T47D (cell line): ENCODE measurements at regions not wholly inside any gene's neighbourhood (a gene's known extent, or its start where the extent isn't known, plus 50 kb on each side); places are given as distances from the start of the nearest gene placed in this dataset.
A peak's percentile ranks its signal among the peaks of the same experiment; 100 is the strongest.
"Not testable (repeated sequence)": the region's sequence is repeated elsewhere in the genome, so short reads cannot be mapped to it uniquely, and the experiment has no call there.

Experiments used
- DNase-seq, 2 experiments: peaks; one replicate each; pipeline versions ENCODE4 v3.0.0 to v3.0.0-alpha.2; 2011 to 2012; ENCODE audit warnings: low read depth in 1 of 2, low spot score in 1 of 2
- JUND ChIP-seq: IDR thresholded peaks from 2 replicates; pipeline ENCODE4 v1.6.1; 2012; ENCODE audit warnings: low read depth
- in situ Hi-C: cut with HindIII; loops from 2 replicates; pipeline ENCODE4 v1.10.0; 2016; ENCODE audit warnings: low sequenced_read_pairs, low pct_unique_long_range_greater_than_20kb

DNA sequence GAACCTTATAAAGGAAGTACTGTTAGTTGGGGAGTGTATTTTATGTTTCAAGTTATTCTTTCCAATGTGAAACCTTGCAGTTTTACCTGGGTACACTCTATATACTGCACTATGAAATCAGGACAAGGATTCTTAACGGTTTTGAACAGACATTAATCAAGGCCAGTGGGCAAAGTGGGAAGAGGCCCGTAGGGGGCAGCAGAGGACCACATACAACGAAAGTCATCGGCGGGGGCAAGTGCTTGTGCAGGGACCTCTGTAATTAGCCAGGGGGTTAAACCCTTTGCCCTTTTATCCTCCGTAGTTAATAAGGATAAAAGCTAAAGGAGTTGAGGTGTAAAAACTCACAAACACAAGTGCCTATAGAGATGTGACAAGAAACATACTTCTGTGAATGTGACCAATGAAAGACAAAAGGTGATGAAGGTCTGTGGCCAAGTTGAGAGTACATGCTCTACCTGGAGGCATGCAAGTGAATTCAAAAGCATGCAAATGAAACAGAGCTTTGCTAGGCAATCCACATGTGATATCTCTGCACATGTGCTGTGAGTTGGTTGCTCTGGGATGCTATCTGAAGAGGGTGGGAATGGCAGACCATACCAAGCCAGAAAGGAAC is 392.7 kb upstream of the MAN1A1 start:
- TF ChIP-seq JUND: no peak
- in situ Hi-C loops: no loop called here
- DNase-seq: peak in 1 of 2 experiments; percentile 69

GRCh38 chr6:119739769-119740168 is 390.2 kb upstream of the MAN1A1 start:
- DNase-seq: no peak
- in situ Hi-C loops: no loop called here
- no peak for TF ChIP-seq JUND

DNA sequence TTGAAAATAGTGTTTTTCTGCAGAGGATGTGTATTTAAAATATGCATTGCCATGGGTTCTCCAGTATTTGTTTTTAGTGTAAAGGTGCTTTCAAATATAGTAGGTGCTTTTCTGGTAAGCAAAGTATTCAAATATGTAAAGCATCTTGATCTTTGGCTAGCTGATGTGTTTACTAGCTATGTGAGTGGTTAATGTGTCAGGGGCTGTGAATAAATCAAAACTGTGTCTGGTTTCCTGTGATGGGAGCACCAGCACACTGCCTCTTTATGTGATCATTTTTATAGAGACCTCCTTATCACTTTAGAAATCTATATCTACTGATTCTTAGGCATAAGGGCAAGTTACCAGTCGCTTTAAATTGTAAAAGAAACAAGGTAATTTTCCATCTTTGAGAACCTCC is 388.9 kb upstream of the MAN1A1 start:
- DNase-seq: no peak
- in situ Hi-C loops: no loop called here
- TF ChIP-seq JUND: no peak

- no peak for DNase-seq
- in situ Hi-C loops: no loop called here
- no peak for TF ChIP-seq JUND
Measured at GRCh38 chr6:119736296-119737021, 386.9 kb upstream of the MAN1A1 start.

DNA sequence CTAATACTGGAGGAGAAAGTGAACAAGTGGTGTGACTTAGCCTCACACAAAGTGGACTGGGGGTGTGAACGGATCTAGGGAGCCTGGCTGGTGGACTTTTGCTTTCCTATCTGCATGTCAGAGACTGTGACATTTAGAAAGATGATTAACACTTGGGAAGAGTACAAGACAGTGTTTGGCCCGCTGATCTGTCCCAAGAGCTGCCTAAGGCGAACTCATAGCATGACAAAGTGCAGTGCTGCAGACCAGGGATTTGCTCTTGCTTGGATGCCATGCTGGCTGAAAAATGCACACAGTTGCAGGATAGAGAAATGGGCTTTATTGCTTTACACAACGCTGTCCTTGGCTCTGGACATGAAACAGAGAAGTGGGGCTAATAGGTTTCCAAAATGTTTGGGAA is 386.0 kb upstream of the MAN1A1 start:
- TF ChIP-seq JUND: no peak
- DNase-seq: no peak
- in situ Hi-C loops: no loop called here

DNA sequence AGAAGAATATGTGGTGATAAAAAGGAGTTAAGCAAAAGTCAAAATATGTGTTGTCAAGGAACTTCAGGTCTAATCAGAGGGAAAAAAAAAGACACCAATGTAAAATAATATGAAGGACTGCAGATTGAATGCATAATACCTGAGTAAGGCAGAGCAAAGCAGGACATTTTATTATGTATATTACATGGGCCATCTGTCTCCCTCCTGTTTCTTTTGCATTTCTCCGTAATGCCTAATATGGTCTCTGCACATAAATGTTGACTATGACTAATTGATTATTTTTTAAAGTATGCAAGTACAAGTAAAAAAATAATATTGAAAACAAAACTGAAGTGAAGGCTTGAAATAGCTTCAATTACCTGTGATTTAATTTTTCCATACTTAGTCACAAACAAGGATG is 384.7 kb upstream of the MAN1A1 start:
- no peak for TF ChIP-seq JUND
- in situ Hi-C loops: no loop called here
- no peak for DNase-seq

GRCh38 chr6:119728935-119729334 is 379.4 kb upstream of the MAN1A1 start:
- in situ Hi-C loops: no loop called here
- no peak for TF ChIP-seq JUND
- DNase-seq: peak in 1 of 2 experiments; percentile 20

GRCh38 chr6:119728220-119728750 is 378.7 kb upstream of the MAN1A1 start:
- TF ChIP-seq JUND: no peak
- in situ Hi-C loops: no loop called here
- DNase-seq: peak in 1 of 2 experiments; percentile 61

DNA sequence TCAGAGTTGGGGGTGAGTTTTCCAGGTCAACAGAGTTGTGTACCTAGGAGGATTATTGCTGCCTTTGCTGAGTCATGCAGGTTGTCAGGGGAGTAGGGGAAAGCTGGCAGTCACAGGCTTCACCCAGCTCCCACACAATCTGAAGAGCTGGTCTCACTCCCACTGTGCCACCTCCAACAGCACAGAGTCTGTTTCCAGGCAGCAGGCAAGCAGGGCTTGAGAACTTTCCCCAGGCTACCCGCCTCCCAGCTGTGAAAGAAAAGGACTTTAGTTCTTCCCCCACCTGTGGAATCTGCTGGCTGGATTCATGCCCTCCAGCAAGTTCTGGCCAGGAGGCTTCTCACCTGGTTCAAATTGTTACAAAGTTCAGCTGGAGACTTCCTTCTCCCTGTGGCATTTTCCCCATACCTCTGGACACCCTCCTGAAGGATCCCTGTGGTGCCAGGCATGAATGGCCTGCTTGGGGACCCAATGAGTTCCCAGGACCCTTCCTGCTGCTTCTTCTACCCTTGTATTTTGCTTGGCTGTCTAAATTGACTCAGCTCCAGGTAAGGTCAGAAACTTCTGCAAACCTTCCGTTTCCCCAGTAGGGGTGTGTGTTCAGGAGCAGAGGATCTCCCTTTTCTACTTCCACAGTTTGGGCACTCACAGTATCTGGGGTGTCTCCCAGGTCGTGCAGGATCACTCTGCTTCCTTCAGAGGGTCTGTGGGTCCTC is 378.1 kb upstream of the MAN1A1 start:
- TF ChIP-seq JUND: no peak
- DNase-seq: peak in 1 of 2 experiments; percentile 91
- in situ Hi-C loops: no loop called here

DNA sequence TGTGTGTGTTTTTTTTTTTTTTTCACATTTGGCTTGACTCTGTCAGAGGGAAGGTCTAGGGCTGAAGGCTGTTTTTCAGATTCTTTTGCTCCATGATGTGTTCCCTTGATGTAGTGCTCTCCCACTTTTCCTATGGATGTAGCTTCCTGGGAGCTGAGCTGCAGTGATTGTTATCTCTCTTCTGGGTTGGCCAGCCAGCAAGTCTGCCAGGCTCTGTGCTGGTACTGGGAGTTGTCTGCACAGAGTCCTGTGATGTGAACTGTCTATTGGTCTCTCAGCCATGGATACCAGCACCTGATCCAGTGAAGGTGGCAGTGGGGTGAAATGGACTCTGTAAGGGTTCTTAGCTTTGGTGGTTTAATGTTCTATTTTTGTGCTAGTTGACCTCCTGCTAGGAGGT is 377.4 kb upstream of the MAN1A1 start:
- DNase-seq: peak in 1 of 2 experiments; percentile 54
- in situ Hi-C loops: not testable (repeated sequence)

GRCh38 chr6:119726086-119726485 is 376.5 kb upstream of the MAN1A1 start:
- DNase-seq: no peak
- in situ Hi-C loops: no loop called here
- TF ChIP-seq JUND: no peak

GRCh38 chr6:119720160-119720559 is 370.6 kb upstream of the MAN1A1 start:
- peak in 1 of 2 experiments; percentile 19 for DNase-seq
- no peak for TF ChIP-seq JUND
- in situ Hi-C loops: no loop called here

GRCh38 chr6:119717942-119718341 is 368.4 kb upstream of the MAN1A1 start:
- no peak for TF ChIP-seq JUND
- in situ Hi-C loops: no loop called here
- DNase-seq: no peak
